Kidney epithelial cell (primary cell): ENCODE measurements at regions not wholly inside any gene's neighbourhood (a gene's known extent, or its start where the extent isn't known, plus 50 kb on each side); places are given as distances from the start of the nearest gene placed in this dataset.

Source experiments
- DNase-seq: peaks from one replicate; pipeline ENCODE4 v3.0.0-alpha.2; 2010; ENCODE audit warnings: low read depth
- H3K27me3 ChIP-seq: 2 replicates; pipeline ENCODE4 v1.6.0; 2011; ENCODE audit warnings: low read length; ENCODE audit not compliant: control insufficient read depth, insufficient read depth
- H3K36me3 ChIP-seq: 2 replicates; pipeline ENCODE4 v1.5.1; 2011; ENCODE audit warnings: low read length; ENCODE audit not compliant: control insufficient read depth, insufficient read depth
- H3K4me3 ChIP-seq: 2 replicates; pipeline ENCODE4 v1.5.1; 2011; ENCODE audit warnings: low read depth, mild to moderate bottlenecking, control low read depth, low read length
- CTCF ChIP-seq: IDR thresholded peaks from 2 replicates; pipeline ENCODE4 v1.5.1; 2011; ENCODE audit warnings: mild to moderate bottlenecking, moderate library complexity, low read length, control low read depth, inconsistent platforms; ENCODE audit not compliant: insufficient read depth, poor library complexity, severe bottlenecking

- no peaks in the 10 kb centered on the region for H3K27me3 ChIP-seq
- no peak overlapping the region for H3K4me3 ChIP-seq
- no peak for DNase-seq
- TF ChIP-seq CTCF: no peak
- H3K36me3 ChIP-seq: no peaks in the 10 kb centered on the region
Observed at GRCh38 chr12:77249892-77250291, 184.5 kb upstream of the E2F7 start.

GRCh38 chr12:77248036-77248435 lies 182.7 kb upstream of the E2F7 start:
- TF ChIP-seq CTCF: no peak
- no peaks in the 10 kb centered on the region for H3K27me3 ChIP-seq
- no peaks in the 10 kb centered on the region for H3K36me3 ChIP-seq
- DNase-seq: no peak
- H3K4me3 ChIP-seq: no peak overlapping the region

GRCh38 chr12:77247542-77247941 lies 182.2 kb upstream of the E2F7 start:
- no peak for DNase-seq
- no peak for TF ChIP-seq CTCF
- H3K36me3 ChIP-seq: no peaks in the 10 kb centered on the region
- no peak overlapping the region for H3K4me3 ChIP-seq
- no peaks in the 10 kb centered on the region for H3K27me3 ChIP-seq

GRCh38 chr12:77243345-77243744 lies 178.0 kb upstream of the E2F7 start:
- TF ChIP-seq CTCF: no peak
- DNase-seq: no peak
- no peaks in the 10 kb centered on the region for H3K27me3 ChIP-seq
- H3K36me3 ChIP-seq: no peaks in the 10 kb centered on the region
- H3K4me3 ChIP-seq: no peak overlapping the region

GRCh38 chr12:77239617-77240016 lies 174.2 kb upstream of the E2F7 start:
- no peak for TF ChIP-seq CTCF
- no peaks in the 10 kb centered on the region for H3K27me3 ChIP-seq
- H3K4me3 ChIP-seq: no peak overlapping the region
- no peak for DNase-seq
- H3K36me3 ChIP-seq: no peaks in the 10 kb centered on the region

GRCh38 chr12:77238335-77238734 lies 173.0 kb upstream of the E2F7 start:
- Histone ChIP-seq H3K4me3 (no peak overlapping the region), H3K36me3 (no peaks in the 10 kb centered on the region), H3K27me3 (no peaks in the 10 kb centered on the region)
- DNase-seq: no peak
- no peak for TF ChIP-seq CTCF
